ENCODE measurements at regions not wholly inside any gene's neighbourhood (a gene's known extent, or its start where the extent isn't known, plus 50 kb on each side); places are given as distances from the start of the nearest gene placed in this dataset.
"Not testable (repeated sequence)": the region's sequence is repeated elsewhere in the genome, so short reads cannot be mapped to it uniquely, and the experiment has no call there.

DNA sequence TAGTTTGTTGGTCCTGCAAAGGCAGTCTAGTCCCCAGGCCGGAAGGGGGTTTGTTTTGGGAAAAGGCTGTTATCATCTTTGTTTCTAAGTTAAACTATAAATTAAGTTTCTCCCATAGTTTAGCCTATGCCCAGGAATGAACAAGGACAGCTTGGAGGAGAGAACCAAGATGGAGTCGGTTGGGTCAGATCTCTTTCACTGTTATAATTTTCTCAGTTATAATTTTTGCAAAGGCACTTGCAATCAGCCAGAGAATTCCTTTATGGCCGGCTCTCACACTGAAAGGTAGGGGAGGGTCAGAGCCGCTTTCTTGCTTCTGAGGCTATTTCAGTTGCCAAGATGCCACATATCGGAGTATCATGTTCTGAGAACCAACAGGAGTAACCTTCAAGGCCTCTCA, 59.2 kb upstream of the ATF7IP2 start:
- Histone ChIP-seq H3K9ac (ENCODE audit: low read depth in 1 of 2, low read length in 2 of 2) (no peak overlapping the region), H3K27me3 (ENCODE audit: control insufficient read depth in 1 of 2, insufficient read depth in 2 of 2, low read length in 2 of 2) (no peaks in the 10 kb centered on the region), H3K4me1 (ENCODE audit: control insufficient read depth in 1 of 2, insufficient read depth in 2 of 2, low read length in 2 of 2) (no peaks in the 10 kb centered on the region), H3K4me3 (ENCODE audit: low read depth in 1 of 2, low read length in 2 of 2) (no peak overlapping the region), H3K27ac (ENCODE audit: low read depth, low read length) (no peak overlapping the region), H3K9me3 (ENCODE audit: control insufficient read depth in 1 of 2, low read length in 2 of 2) (no peaks in the 10 kb centered on the region), H3K36me3 (ENCODE audit: control insufficient read depth in 1 of 2, insufficient read depth in 2 of 2, low read length in 2 of 2) (no peaks in the 10 kb centered on the region)

DNA sequence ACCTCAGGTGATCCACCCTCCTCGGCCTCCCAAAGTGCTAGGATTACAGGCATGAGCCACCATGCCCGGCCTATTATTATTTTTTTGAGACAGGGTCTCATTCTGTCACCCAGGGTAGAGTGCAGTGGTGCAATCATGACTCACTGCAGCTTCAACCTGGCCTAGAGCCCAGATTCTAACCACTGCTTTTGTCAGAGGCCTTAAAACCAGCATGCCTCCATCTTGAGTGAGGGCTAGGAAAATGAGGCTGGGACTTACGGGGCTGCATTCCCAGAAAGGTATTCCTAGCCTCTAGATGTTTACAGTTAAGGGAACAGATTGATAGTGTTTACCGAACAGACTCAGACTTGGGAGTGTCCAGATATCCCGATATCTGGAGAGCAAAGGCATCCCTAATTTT, 57.6 kb upstream of the ATF7IP2 start:
- H3K27me3 ChIP-seq (ENCODE audit: control insufficient read depth in 1 of 2, insufficient read depth in 2 of 2, low read length in 2 of 2); H3K36me3 ChIP-seq (ENCODE audit: control insufficient read depth in 1 of 2, insufficient read depth in 2 of 2, low read length in 2 of 2); H3K9ac ChIP-seq (ENCODE audit: low read depth in 1 of 2, low read length in 2 of 2); H3K9me3 ChIP-seq (ENCODE audit: control insufficient read depth in 1 of 2, low read length in 2 of 2); H3K27ac ChIP-seq (ENCODE audit: low read depth, low read length); H3K4me3 ChIP-seq (ENCODE audit: low read depth in 1 of 2, low read length in 2 of 2); H3K4me1 ChIP-seq (ENCODE audit: control insufficient read depth in 1 of 2, insufficient read depth in 2 of 2, low read length in 2 of 2): not testable (repeated sequence)

DNA sequence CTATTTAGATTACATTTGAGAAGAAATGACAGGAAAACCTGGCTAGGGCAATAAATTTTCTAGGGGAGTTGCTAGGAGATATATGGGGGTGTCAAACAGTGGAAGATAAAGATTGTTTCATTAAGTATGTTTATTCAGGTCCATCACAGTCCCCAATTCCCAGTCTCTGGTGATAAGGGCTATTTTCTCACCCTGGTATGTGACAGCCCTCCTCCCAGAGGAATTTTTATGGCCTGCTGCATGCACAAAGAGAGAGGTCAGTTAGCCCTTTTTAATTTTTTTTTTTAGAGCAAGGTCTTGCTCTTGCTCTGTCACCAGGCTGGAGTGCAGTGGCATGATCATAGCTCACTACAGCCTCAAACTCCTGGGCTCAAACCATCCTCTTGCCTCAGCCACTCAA, 53.6 kb upstream of the ATF7IP2 start:
- H3K4me1 ChIP-seq (ENCODE audit: control insufficient read depth in 1 of 2, insufficient read depth in 2 of 2, low read length in 2 of 2): peaks cover 0 to 4% of the 10 kb centered on the region in 2 donors
- H3K4me3 ChIP-seq (ENCODE audit: low read depth in 1 of 2, low read length in 2 of 2): no peak overlapping the region
- no peaks in the 10 kb centered on the region for H3K36me3 ChIP-seq (ENCODE audit: control insufficient read depth in 1 of 2, insufficient read depth in 2 of 2, low read length in 2 of 2)
- H3K27ac ChIP-seq (ENCODE audit: low read depth, low read length): no peak overlapping the region
- H3K9ac ChIP-seq (ENCODE audit: low read depth in 1 of 2, low read length in 2 of 2): no peak overlapping the region
- no peaks in the 10 kb centered on the region for H3K9me3 ChIP-seq (ENCODE audit: control insufficient read depth in 1 of 2, low read length in 2 of 2)
- H3K27me3 ChIP-seq (ENCODE audit: control insufficient read depth in 1 of 2, insufficient read depth in 2 of 2, low read length in 2 of 2): no peaks in the 10 kb centered on the region

DNA sequence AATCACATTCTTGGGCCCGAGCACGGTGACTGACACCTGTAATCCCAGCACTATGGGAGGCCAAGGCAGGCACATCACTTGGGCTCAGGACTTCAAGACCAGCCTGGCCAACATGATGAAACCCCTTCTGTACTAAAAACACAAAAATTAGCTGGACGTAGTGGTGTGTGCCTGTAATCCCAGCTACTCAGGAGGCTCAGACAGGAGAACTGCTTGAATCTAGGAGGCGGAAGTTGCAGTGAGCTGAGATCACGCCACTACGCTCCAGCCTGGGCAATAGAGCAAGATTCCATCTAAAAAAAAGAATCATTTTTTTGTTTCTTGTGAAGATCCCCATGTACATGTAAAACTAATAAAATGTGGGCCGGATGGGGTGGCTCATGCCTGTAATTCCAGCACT, 53.1 kb upstream of the ATF7IP2 start:
- H3K27ac ChIP-seq (ENCODE audit: low read depth, low read length): no peak overlapping the region

DNA sequence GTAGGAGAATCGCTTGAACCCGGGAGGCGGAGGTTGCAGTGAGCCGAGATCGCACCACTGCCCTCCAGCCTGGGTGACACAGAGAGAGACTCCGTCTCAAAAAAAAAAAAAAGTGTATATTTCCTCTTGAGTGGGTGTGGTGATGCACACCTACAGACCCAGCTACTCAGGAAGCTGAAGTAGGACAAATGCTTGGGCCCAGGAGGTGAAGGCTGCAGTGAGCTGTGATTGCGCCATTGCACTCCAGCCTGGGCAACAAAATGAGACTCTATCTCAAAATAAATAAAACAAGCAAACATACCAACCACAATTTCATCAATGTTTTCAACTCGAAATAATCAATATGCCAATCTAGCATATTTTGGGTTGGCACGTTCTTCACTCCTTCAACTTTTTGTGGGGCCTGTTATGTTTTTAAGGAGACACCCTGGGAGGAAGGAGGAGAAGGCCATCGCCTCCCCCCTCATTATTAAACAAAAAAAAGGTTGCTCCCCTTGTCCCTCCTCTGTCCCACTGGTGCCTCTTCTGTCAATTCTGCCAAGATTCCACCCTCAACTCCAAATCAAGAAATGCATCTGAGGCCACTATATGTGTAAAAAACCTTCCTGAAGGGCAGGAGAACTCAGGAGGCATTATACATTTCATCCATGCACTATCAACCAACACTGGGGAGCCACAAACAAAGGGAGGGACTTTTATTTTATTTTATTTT, 52.4 kb upstream of the ATF7IP2 start:
- Histone ChIP-seq H3K27me3 (ENCODE audit: control insufficient read depth in 1 of 2, insufficient read depth in 2 of 2, low read length in 2 of 2) (no peaks in the 10 kb centered on the region), H3K4me1 (ENCODE audit: control insufficient read depth in 1 of 2, insufficient read depth in 2 of 2, low read length in 2 of 2) (peaks cover 0 to 4% of the 10 kb centered on the region in 2 donors), H3K9ac (ENCODE audit: low read depth in 1 of 2, low read length in 2 of 2) (no peak overlapping the region), H3K36me3 (ENCODE audit: control insufficient read depth in 1 of 2, insufficient read depth in 2 of 2, low read length in 2 of 2) (no peaks in the 10 kb centered on the region), H3K4me3 (ENCODE audit: low read depth in 1 of 2, low read length in 2 of 2) (no peak overlapping the region), H3K27ac (ENCODE audit: low read depth, low read length) (no peak overlapping the region), H3K9me3 (ENCODE audit: control insufficient read depth in 1 of 2, low read length in 2 of 2) (no peaks in the 10 kb centered on the region)

More for the DNA sequence above, 53.1 kb upstream of the ATF7IP2 start:
- Histone ChIP-seq H3K27me3 (ENCODE audit: control insufficient read depth in 1 of 2, insufficient read depth in 2 of 2, low read length in 2 of 2) (no peaks in the 10 kb centered on the region), H3K36me3 (ENCODE audit: control insufficient read depth in 1 of 2, insufficient read depth in 2 of 2, low read length in 2 of 2) (no peaks in the 10 kb centered on the region), H3K9ac (ENCODE audit: low read depth in 1 of 2, low read length in 2 of 2) (no peak overlapping the region), H3K4me3 (ENCODE audit: low read depth in 1 of 2, low read length in 2 of 2) (no peak overlapping the region), H3K9me3 (ENCODE audit: control insufficient read depth in 1 of 2, low read length in 2 of 2) (no peaks in the 10 kb centered on the region), H3K4me1 (ENCODE audit: control insufficient read depth in 1 of 2, insufficient read depth in 2 of 2, low read length in 2 of 2) (peaks cover 0 to 4% of the 10 kb centered on the region in 2 donors)

DNA sequence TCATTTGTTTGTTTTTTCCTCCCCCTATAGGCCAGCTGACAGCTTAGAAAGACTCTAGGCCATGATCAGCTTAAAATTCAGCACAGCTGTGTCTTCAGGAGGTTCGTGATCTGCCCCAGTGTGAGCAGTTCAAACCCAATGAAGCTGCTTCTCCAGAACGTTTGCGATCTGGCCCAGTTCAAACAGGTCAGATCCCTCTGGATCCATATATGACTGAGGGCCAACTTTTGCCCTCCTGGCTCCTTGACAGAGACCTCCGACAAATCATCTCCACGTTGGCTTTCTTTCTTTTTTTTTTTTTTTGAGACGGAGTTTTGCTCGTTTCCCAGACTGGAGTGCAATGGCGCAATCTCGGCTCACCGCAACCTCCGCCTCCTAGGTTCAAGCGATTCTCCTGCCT, 50.2 kb upstream of the ATF7IP2 start:
- Histone ChIP-seq H3K9ac (ENCODE audit: low read depth in 1 of 2, low read length in 2 of 2) (no peak overlapping the region), H3K9me3 (ENCODE audit: control insufficient read depth in 1 of 2, low read length in 2 of 2) (peaks cover 0 to 10% of the 10 kb centered on the region in 2 donors), H3K36me3 (ENCODE audit: control insufficient read depth in 1 of 2, insufficient read depth in 2 of 2, low read length in 2 of 2) (no peaks in the 10 kb centered on the region), H3K27ac (ENCODE audit: low read depth, low read length) (no peak overlapping the region), H3K4me3 (ENCODE audit: low read depth in 1 of 2, low read length in 2 of 2) (no peak overlapping the region), H3K27me3 (ENCODE audit: control insufficient read depth in 1 of 2, insufficient read depth in 2 of 2, low read length in 2 of 2) (no peaks in the 10 kb centered on the region), H3K4me1 (ENCODE audit: control insufficient read depth in 1 of 2, insufficient read depth in 2 of 2, low read length in 2 of 2) (peaks cover 0 to 4% of the 10 kb centered on the region in 2 donors)

Measured in duodenal mucosa (tissue), 2 donors.